Activated naive CD4-positive, alpha-beta T cell (primary cell): ENCODE measurements at regions not wholly inside any gene's neighbourhood (a gene's known extent, or its start where the extent isn't known, plus 50 kb on each side); places are given as distances from the start of the nearest gene placed in this dataset.
"Not testable (repeated sequence)": the region's sequence is repeated elsewhere in the genome, so short reads cannot be mapped to it uniquely, and the experiment has no call there.

Source experiments
- DNase-seq, 4 experiments: peaks; one replicate each; lab custom pipeline; 2025; lab: John Stamatoyannopoulos, UW

DNA sequence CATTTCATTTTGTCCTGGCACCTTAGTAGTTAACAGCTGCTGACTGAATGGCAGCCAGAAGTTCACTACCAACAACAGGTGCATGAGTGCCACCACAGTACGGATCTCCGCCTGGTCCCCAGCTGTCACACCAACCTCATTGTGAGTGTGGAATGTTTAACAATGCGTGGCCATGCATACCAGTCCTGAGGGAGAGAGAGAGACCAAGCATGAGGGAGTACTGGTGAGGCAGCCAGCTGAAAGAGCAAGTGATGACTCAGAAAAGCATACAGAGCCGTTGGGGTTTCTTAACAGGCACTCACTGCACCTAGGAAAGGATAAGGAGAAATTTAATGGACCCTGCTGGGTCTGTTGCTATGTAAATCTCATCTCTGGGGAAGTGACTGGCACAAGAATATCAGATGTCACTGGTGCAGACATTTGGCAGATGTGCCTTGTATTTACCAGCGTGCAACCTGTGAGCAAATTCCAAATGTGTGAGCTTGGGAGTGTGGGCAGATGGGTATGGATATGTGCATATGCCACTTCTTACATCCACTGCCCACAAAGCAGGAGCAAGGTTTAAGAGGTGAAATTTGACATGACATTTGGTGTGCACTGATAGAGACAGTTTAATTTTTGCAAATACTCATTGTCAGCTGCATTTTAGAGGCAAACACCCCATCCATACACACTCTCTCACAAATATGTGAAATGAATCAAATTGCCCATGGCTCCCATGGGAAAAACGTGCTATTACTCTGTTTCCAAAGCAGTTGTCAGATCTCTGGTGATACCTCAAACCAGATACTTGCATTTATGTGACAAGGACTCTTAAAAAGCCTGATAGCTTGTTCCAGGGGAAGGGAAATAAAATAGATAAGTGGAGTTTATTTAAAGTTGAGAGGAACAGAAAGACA lies 245.2 kb upstream of the ARPP21 start:
- no peak for DNase-seq

DNA sequence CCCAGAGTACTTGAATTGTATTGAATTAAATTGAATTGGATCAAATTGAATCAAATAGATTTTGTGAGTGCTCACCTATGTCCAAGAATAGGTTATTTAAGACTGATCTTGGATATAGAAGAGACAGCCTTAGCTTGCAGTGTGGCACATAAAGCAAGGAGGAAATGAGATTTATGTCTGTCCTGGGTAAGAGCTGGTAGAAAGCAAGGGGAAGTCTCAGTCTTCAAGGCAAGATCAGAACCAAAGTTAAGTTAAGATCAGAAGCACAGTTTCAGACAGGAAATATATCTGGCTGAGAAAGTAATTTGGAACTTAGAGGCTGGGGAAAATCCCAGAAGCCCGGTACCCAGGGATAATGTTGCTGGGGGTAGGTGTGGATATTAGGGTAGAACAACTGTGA lies 244.4 kb upstream of the ARPP21 start:
- no peak for DNase-seq

DNA sequence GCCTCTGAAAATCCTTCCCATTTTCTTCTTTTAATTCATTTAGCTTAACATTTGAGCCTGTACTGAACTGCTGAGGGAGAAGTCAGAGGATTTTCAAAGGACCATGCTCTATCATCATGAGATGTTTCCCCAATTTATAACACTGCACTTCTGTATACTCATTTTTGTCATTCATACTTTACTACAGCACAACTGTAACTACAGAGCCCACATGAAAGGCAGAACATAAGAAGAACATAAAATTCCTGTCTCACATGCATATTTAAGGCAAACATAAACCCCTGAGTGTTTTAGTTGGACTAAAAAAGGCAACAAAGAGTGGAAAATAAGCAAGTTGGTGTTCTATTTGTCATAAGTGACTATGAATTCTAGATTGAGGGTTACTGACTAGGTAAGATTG lies 237.7 kb upstream of the ARPP21 start:
- no peak for DNase-seq

DNA sequence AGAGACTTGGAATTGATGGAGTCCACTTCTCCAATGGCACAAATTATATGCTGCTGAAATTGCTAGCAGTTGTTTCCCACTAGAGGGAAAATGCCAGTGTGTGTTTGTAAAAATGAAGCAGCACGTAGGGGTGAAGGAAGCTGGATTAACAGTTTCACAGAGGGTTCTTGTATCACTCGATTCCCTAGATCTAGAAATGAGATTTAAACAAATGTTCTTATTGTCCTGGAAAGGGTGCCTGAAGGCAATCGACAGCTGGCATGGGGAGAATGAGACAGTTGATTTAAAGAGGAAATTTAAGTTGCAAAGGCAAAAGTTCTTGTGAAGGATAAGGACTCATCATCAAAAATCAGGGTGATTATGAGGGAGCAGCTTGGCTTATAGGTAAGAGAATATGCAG lies 234.8 kb upstream of the ARPP21 start:
- DNase-seq, result no peak

DNA sequence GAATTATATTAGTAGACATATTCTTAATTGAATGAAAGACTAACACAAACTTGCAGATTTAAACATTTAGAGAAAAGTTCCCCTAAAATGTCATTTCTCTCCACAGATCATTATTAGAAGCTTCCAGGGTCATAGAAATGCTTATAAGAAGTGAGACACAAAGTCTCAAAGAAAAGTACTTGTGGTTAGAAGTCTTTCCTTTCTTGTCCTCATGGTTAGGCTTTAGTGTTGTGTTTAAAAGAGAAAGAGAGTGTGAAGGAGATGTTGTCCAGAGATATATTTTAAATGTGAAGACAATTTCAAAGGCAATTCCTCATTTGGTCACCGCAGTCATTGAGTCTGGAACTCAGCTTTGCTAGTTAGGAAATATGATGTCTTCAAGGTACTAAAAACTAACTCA lies 230.4 kb upstream of the ARPP21 start:
- no peak for DNase-seq

DNA sequence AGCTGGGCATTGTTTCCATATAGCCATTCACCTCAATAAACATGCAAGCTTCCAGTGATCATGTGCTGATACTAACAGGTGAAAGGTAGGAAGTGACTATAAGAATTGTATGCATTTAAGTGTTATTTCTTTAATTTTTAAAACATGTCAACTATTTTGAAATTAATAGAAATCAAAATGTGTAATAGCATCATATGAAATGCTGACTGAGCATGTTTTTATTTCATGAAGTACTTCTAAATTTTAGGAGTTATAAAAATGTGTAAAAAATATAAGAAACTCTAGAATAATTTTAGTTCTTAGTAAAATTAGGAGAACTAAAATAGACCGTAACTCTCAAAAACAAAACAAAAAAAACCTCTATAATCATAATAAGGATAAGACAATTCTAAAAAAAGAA lies 229.3 kb upstream of the ARPP21 start:
- DNase-seq, result no peak

DNA sequence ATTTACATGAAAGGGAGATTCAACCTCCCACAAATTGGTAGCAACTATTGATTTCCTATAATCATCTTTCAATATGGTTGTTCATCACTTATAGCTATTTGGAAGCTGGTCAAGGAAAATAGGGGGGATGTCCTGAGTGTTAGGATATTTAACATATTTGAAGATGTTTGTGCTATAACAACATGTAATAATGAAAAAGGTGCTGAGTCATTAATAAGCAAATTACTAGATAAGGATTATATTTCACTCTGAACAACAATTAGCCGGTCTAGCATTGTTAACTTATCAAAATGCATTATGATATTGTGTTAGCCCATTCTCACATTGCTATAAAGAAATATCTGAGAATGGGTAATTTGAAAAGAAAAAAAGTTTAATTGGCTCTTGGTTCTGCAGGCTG lies 225.8 kb upstream of the ARPP21 start:
- DNase-seq, result no peak

DNA sequence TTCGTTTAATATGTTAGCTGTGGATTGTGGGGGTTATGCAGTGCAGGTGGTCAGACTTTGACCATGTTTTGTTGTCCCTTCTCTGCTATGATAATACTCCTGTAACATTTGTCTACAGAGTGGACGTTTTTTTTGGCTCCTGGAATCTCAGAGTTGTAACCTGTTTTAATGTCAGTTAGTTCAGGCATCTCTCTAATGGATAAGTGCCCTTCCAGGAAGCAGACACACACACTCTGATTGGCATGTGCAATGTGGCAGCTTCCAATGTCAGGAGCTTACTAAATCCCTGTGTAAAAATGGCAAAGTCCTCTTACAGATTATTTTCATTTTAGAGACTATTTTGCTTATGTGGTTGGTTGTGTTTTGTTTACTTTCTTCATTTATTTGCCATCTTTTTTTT lies 222.2 kb upstream of the ARPP21 start:
- DNase-seq, result no peak

DNA sequence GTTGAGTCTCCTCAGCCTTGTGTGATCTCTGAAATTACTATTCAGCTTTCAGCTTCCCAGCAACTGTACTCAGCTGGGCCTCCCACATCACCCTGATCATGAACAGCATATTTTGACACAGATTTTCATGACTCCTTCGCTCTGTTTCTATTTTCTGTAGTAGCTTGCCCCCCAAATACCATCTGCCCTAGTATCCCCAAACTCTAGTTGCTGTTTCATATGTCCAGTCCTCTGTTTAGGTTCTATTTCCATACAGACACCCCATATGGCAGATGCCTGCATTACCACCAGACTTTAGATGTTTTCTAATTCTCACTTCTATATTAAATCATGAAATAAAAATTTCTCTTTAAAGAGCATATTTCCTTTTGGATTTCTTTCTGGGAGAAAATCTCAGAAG lies 217.2 kb upstream of the ARPP21 start:
- DNase-seq, result no peak

DNA sequence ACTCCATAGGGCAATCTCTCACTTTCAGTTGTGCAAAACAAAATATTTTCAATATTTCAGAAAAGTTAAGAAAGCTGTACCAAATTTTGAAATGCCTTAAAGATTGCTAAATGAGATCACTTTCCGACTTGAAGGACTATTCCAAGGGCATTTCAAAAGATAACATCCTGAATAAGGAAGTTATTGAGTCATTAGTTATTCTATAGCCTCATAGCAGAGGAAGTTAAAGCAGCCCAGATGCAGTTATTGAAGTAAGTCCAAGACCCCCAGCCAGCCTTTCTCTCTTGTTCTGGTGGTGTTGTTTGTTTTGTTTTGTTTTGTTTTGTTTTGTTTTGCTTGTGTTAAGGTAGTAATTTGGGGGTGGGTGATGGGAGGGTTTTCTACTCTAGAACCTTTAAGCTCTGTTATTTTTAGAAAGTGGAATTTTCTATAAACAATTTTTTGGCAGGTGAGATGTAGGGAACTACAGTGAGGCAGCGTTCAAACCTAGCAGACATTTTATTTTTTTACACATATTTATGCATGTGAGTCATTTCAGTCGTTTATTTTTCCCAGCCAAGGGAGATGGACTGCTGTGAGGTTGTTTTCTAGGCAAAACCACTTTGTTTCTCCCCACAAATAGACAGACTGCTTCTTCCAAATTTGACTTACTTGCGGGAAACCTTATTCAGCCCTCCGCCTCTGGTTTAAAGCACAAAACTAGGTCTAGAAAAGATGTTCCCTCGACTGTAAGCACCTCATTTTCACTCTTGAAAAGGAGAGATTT lies 216.3 kb upstream of the ARPP21 start:
- DNase-seq, result no peak

DNA sequence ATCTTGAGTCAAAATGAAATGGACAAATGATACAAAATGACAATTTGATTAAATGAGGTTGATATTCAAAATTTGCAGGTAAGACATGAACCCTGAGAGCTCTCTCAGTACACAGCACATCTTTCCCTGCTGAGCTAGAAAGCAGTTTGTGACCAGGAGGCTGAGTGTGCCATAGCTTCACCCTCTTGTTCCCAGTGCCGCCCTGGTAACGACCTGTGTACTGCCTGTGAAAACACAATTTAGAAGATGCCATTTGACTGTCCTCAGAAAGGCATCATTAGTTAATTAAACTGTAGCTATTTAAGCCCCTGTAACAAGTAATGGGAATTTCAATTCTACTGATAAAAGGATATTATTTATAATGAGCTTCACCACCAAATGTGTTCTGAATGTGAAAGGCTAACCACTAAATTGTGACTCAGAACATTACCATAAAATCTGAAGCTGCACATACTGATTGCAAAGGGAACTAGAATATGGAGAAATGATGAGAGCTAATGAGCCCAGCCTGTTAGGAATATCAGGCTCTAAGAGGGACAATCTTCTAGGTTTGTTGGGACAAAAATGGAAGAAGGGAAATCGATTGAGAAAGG lies 212.9 kb upstream of the ARPP21 start:
- DNase-seq, result no peak

DNA sequence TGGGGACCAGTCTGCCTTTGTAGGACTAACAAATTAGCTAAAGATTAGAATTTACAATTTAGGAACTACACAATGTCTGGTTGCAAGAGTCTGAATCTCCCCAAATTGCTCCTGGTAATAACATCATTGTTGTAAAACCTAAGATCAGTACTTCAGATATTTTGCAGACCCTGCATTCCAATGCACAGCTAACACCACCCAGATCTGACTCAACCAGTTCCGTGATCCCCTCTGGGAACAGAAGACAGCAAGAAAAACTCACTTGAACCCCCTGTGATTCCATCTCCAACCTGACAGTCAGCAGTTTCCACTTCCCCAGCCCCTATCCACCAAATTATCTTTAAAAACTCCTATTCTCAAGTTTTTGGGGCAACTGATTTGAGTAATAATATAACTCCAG lies 201.9 kb upstream of the ARPP21 start:
- DNase-seq, result no peak

DNA sequence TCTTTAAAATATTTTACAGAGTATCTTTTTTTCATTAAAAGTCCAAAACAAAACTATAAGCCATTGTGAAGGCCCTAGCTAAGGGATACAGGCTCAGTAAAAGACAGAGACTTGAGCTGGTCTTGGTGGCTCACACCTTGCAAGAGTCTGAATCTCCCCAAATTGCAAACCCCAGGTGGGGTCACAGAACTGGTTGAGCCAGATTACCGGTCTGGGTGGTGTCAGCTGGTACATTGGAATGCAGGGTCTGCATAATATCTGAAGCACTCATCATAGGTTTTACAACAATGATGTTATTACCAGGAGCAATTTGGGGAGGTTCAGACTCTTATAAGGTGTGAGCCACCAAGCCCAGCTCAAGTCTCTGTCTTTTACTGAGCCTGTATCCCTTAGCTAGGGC lies 201.2 kb upstream of the ARPP21 start:
- DNase-seq, result no peak

DNA sequence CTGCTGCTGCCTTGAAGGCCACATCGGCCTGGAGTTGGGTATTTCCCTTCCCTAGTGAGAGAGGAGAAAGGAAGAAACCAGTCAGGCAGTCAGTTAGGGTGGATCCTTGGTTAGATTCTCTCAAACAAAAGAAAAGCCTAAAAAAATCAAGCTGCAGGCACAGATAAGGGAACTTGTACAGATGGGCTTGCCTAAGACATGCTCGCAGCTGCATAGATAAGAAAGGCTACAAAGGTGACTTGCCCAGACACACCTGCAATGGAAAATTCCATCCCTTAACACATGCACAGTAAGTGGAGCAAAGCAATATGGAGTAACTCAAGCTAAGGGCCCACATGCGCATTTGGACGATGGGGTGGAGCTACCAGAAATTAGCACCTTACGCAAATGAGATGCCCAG lies 199.7 kb upstream of the ARPP21 start:
- DNase-seq, result no peak

DNA sequence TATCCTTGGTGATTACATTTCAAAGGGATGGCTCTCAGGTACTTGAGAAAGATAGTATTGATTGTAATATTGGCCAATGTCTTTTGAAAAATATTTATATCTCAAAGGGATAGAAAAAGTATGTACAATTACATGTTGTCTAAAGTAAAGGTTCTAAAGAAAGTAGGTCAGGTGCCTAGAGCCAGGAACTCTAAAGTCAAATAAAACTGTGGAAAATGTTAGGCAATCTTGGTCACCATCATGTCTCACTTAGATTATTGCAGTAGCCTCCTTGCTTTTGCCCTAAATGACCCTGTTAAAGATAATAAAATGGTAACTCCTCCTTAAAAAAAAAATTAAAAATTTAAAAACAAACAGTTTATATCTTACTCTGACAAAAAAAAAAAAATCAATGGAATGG lies 198.5 kb upstream of the ARPP21 start:
- no peak for DNase-seq

DNA sequence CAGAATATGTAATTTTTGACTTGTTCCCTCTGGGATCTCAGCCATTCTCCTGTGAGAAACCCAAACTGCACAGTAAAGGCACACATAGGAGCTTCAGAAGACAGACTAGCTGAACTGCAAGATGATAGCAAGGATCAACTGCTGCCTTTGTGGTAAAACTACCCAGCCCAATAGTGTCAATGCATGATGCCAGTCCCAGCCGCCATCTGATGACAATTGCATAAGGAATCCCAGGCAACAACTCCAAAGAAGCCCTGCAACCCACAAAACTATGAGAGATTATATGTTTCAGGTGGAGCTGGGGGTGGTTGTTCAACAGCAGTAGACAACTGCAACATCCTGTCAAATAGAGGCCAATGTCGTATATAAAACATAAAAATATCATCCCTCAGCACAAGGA lies 192.4 kb upstream of the ARPP21 start:
- DNase-seq, result no peak

DNA sequence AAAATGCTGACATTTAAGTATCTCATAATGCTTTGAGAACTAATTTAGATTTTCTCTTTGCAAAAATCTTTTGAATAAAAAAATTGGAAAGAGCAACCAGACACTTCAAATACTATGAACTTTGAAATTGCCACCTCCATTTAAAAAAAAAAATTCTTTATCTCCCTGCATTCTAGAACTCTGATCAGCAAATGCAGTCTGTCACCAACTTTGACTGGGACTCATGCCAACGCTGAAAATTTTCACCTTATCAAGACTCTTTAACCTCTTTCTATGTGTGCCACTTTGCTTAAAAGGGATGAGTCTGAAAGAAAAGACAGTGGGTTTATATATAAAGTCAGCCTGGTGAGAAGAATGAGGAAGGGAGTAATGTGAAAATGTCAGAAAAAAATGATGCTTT lies 191.2 kb upstream of the ARPP21 start:
- no peak for DNase-seq

DNA sequence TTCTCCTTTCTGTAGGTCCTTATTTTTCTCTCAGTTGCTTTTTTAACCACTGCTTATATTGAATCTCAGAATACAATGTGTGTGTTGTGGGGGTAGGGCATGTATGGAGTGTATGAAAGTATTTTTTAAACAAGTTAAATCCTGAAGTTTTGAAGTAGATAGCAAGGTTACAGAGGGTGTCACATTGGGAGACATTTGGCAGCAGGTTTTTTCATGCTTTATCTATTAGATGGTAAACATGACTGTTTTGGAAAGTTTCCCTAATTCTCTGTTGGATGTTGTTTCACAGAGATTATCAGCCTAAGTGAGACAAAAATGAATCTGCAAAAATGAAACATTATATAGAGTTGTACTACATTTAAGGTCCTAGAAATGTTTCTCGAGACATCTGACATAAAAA lies 190.6 kb upstream of the ARPP21 start:
- DNase-seq, result no peak

DNA sequence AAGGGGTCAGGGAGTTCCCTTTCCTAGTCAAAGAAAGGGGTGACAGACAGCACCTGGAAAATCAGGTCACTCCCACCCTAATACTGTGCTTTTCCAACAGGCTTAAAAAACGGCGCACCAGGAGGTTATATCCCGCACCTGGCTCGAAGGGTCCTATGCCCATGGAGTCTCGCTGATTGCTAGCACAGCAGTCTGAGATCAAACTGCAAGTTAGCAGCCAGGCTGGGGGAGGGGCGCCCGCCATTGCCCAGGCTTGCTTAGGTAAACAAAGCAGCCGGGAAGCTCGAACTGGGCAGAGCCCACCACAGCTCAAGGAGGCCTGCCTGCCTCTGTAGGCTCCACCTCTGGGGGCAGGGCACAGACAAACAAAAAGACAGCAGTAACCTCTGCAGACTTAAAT lies 184.5 kb upstream of the ARPP21 start:
- DNase-seq, result not testable (repeated sequence)

DNA sequence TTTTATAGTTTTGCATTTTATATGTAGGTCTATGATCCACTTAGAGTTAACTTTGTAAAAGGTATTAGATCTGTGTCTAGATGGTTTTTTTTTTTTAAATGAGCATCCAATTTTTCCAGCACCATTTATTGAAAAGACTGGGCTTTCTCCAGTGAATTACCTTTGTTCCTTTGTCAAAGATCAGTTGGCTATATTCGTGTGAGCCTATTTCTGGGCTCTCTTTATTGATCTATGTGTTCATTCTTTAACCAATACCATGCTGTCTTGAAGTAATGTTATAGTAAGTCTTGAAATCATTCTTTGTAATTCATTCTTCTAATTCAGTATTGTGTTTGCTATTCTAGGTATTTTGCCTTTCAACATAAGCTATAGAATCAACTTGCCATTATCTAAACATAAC lies 165.4 kb upstream of the ARPP21 start:
- no peak for DNase-seq

DNA sequence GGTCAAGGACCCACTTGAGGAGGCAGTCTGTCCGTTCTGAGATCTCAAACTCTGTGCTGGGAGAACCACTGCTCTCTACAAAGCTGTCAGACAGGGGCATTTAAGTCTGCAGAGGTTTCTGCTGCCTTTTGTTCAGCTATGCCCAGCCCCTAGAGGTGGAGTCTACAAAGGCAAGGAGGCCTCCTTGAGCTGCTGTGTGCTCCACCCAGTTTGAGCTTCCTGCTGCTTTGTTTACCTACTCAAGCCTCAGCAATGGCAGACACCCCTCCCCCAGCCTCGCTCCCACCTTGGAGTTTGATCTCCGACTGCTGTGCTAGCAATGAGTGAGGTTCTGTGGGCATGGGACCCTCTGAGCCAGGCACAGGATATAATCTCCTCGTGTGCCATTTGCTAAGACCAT lies 156.8 kb upstream of the ARPP21 start:
- not testable (repeated sequence) for DNase-seq

DNA sequence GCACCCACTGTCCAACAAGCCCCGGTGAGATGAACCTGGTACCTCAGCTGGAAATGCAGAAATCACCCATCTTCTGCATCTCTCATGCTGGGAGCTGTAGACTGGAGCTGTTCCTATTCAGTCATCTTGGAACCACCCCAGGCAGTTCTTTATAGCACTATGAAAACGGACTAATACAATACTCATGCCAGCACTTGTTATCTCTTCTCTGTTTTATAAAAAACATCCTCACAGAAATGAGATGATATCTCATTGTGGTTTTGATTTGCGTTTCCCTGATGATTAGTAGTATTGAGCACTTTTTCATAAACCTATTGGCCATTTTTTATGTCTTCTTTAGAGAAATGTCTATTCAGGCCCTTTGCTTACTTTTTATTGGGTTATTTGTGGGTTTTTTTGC lies 156.2 kb upstream of the ARPP21 start:
- no peak for DNase-seq

DNA sequence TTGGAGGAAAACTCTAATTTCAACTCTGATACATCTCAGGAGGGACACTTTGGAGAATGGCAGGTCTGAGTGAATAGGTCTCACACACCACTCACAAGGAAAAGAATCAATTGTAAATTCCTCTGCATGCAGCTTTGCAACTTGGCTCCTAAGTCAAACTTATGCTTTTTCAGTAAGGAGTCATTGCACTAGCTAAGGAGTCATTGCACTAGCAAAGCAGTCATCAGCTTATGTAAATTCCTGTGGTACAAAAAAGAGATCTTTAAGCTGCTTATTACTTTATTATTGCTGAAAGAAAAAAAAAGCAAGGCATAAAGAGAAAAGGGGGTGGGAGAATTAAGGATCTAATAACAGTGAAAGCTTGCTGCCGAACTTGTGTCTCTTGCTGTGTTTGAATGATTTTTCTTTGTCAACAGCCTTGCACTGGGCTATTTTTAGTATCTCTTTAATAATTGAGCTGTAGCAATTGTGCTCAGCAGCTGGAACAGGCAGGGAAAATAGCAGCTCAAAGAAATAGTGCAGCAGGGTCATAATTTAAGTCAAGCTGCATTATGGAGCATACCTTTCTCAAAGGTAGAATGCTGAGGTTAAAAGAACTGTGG lies 154.3 kb upstream of the ARPP21 start:
- no peak for DNase-seq
